ENCODE measurements at regions not wholly inside any gene's neighbourhood (a gene's known extent, or its start where the extent isn't known, plus 50 kb on each side); places are given as distances from the start of the nearest gene placed in this dataset.

DNA sequence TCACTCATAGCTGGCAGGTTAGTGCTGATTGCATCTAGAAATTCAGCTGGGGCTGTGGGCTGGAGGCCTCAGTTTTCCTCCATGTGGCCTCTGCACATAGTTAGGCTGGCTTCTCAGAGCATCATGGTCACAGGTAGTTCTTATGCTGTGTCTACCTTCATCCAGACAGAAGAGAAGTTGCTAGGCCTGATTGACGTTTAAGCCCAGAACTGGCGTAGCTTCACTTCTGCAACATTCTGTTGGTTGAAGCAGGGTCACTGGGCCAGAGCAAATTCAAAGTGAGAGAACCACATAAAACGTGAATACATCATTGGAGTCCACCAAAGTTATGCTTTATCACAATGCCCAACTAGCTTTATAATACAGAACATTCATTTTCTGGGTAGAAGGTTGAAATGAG, 116.0 kb downstream of the SPP2 start:
- intact Hi-C loops (cut with DNase I; ENCODE audit: low total_unique reads): no loop called here
- H3K4me1 ChIP-seq: no peaks in the 10 kb centered on the region
- H3K27ac ChIP-seq: no peak overlapping the region

DNA sequence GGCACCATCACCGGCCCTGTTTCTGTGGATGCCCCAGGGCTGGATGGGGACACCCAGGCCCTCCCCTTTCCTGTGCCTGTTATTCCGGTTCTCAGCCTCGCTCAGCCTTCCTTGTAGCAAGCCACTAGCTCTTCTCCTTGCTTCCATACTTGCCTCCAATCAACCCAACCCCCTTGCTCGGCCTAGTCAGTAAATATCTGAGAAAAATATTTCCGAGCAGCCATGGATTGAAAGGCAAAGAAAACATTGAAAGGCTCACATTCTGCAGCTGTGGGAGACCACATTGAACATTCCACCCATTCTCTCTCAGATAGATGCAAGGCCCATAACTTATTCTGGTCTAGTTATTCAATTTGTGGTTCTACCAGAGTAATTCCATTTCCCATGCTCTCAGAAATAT, 114.9 kb downstream of the SPP2 start:
- H3K9me3 ChIP-seq: no peaks in the 10 kb centered on the region
- no peak overlapping the region for H3K27ac ChIP-seq
- intact Hi-C loops (cut with DNase I; ENCODE audit: low total_unique reads): no loop called here
- no peak for DNase-seq
- TF ChIP-seq, protein P1, sequence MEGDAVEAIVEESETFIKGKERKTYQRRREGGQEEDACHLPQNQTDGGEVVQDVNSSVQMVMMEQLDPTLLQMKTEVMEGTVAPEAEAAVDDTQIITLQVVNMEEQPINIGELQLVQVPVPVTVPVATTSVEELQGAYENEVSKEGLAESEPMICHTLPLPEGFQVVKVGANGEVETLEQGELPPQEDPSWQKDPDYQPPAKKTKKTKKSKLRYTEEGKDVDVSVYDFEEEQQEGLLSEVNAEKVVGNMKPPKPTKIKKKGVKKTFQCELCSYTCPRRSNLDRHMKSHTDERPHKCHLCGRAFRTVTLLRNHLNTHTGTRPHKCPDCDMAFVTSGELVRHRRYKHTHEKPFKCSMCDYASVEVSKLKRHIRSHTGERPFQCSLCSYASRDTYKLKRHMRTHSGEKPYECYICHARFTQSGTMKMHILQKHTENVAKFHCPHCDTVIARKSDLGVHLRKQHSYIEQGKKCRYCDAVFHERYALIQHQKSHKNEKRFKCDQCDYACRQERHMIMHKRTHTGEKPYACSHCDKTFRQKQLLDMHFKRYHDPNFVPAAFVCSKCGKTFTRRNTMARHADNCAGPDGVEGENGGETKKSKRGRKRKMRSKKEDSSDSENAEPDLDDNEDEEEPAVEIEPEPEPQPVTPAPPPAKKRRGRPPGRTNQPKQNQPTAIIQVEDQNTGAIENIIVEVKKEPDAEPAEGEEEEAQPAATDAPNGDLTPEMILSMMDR (IDR thresholded peaks at IDR 0.05): no peak
- no peaks in the 10 kb centered on the region for H3K4me1 ChIP-seq
- H3K27me3 ChIP-seq: no peaks in the 10 kb centered on the region
- no peaks in the 10 kb centered on the region for H3K36me3 ChIP-seq
- H3K4me3 ChIP-seq: no peak overlapping the region

More for the DNA sequence above, 116.0 kb downstream of the SPP2 start:
- TF ChIP-seq, protein P1 (IDR thresholded peaks at IDR 0.05): no peak
- H3K9me3 ChIP-seq: no peaks in the 10 kb centered on the region
- H3K4me3 ChIP-seq: no peak overlapping the region
- DNase-seq: no peak
- H3K36me3 ChIP-seq: no peaks in the 10 kb centered on the region
- no peaks in the 10 kb centered on the region for H3K27me3 ChIP-seq

DNA sequence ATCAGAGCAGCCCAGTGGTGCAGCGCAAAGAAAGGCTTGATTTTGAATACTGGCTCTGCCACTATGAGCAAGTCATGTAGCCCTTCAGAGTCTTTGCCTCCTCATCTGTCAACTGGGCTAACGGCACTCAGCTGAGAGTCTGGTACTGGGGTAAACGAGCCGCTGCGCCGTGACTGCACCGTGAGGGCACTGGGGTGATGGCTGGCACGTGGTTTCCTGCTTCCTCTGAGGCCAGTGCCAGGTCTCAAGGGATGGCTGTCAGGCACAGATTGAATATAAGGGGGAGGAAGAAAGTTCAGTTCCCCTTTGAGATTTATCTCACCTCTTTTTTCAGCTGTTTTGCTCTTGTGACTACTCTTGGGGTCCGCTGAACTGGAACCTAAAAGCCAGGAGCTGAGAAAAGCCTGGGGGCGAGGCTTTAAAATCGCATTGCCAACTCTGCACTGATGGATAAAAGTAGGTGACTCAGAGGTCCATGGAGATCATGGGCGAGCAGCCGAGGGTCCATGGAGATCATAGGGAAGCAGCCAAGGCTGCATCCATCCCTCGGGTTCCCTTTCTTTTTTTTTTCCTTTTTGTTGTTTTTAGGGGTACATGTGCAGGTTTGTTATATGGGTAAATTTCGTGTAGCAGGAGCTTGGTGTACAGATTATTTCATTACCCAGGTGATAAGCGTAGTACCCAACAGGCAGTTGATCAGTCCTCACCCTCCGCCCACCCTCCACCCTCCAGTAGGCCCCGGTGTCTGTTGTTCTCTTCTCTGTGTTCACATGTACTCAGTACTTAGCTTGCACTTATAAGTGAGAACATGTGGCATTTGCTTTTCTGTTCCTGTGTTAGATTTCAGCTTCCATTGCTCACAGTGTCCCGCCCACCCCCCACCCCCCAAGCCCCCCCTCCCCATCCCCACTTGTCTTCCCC, 114.3 kb downstream of the SPP2 start:
- Histone ChIP-seq H3K36me3 (no peaks in the 10 kb centered on the region), H3K9me3 (no peaks in the 10 kb centered on the region), H3K4me1 (no peaks in the 10 kb centered on the region), H3K27me3 (no peaks in the 10 kb centered on the region), H3K4me3 (no peak overlapping the region), H3K27ac (no peak overlapping the region)
- intact Hi-C loops (cut with DNase I; ENCODE audit: low total_unique reads): no loop called here
- TF ChIP-seq, protein P1 (IDR thresholded peaks at IDR 0.05): no peak
- DNase-seq: no peak

DNA sequence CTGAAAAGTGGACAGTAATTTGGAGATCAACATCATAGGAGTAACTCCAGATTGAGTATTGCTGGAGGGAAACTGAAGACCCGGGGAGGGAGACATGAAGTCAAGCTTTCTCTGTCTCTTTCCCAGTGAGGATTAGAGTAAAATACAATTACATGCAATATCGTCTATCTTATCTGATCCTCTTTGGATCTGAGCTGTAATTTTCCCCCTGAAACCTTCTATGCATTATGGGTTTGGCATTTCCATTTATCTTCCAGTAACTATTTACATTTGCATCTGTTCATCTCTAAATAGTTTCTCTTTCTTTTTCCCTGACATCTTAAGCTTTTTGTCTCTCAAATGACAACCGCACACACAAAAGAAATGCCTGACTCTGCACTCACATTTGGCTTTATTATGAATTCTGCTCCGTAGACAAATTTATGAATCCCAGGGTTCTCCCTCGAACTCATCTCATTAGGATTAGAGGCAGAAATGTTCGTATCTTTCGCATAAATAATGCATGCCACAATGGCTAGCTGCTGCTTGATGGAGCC, 113.1 kb downstream of the SPP2 start:
- no peak overlapping the region for H3K4me3 ChIP-seq
- no peak for DNase-seq
- no peaks in the 10 kb centered on the region for H3K27me3 ChIP-seq
- no peak overlapping the region for H3K27ac ChIP-seq
- no peaks in the 10 kb centered on the region for H3K9me3 ChIP-seq
- TF ChIP-seq, protein P1 (IDR thresholded peaks at IDR 0.05): no peak
- intact Hi-C loops (cut with DNase I; ENCODE audit: low total_unique reads): no loop called here
- no peaks in the 10 kb centered on the region for H3K4me1 ChIP-seq
- no peaks in the 10 kb centered on the region for H3K36me3 ChIP-seq

DNA sequence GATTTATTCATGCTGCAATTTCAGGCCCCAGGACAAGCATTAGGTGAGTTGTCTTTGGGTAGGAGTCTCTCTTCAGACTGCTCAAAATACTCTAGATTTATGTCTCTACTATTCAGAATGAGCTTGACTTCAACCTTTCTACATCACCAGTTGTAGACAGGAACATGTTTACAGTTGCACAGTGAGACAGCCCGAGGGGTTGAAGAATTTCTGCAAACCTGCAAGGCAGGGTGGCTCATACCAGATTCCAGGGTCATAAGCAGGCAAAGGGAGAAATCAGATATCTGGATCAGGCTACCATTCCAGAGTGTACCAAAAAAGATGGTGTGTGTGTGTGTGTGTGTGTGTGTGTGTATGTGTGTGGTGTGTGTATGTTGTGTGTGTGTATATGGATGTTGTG, 112.4 kb downstream of the SPP2 start:
- no peak for DNase-seq
- Histone ChIP-seq H3K4me3 (no peak overlapping the region), H3K36me3 (no peaks in the 10 kb centered on the region), H3K27ac (no peak overlapping the region), H3K4me1 (no peaks in the 10 kb centered on the region), H3K27me3 (no peaks in the 10 kb centered on the region), H3K9me3 (no peaks in the 10 kb centered on the region)
- TF ChIP-seq, protein P1 (IDR thresholded peaks at IDR 0.05): no peak
- intact Hi-C loops (cut with DNase I; ENCODE audit: low total_unique reads): no loop called here

Data from tibial artery (tissue), 4 donors.